Heart left ventricle (tissue), 16 donors: ENCODE measurements at regions not wholly inside any gene's neighbourhood (a gene's known extent, or its start where the extent isn't known, plus 50 kb on each side); places are given as distances from the start of the nearest gene placed in this dataset.
A peak's percentile ranks its signal among the peaks of the same experiment; 100 is the strongest.

Experiments
- ATAC-seq, 4 donors: fragments of 200-7000 bp; cut with Tn5 transposase; one replicate each; pipeline ENCODE4 v1.9.1; 2020 to 2022; ENCODE audit warnings: moderate library complexity in 4 of 4, mild to moderate bottlenecking in 3 of 4, moderate number of reproducible peaks in 1 of 4
- DNase-seq, 5 donors: peaks; one replicate each; pipeline ENCODE4 v3.0.0-alpha.2; 2020
- H3K27ac ChIP-seq, 12 donors: fragments of 200-600 bp; sonication (generic) in 4 of 12; one replicate each; pipeline versions ENCODE4 v1.5.0 to v1.8.0; 2016 to 2022; ENCODE audit warnings: mild to moderate bottlenecking in 2 of 12
- H3K27me3 ChIP-seq, 9 donors: fragments of 200-600 bp; sonication (generic) in 2 of 9; one replicate each; pipeline versions ENCODE4 v1.5.1 to v1.8.0; 2016 to 2022; ENCODE audit warnings: mild to moderate bottlenecking in 3 of 9
- H3K36me3 ChIP-seq, 9 donors: fragments of 200-600 bp; sonication (generic) in 2 of 9; one replicate each; pipeline versions ENCODE4 v1.5.0 to v1.8.0; 2018 to 2022; ENCODE audit warnings: mild to moderate bottlenecking in 2 of 9
- H3K4me1 ChIP-seq, 12 donors: fragments of 200-600 bp; sonication (generic) in 4 of 12; one replicate each; pipeline versions ENCODE4 v1.5.0 to v1.8.0; 2016 to 2022; ENCODE audit warnings: mild to moderate bottlenecking in 3 of 12
- H3K4me3 ChIP-seq, 12 donors: fragments of 200-600 bp; sonication (generic) in 4 of 12; one replicate each; pipeline versions ENCODE4 v1.5.0 to v1.8.0; 2017 to 2022; ENCODE audit warnings: mild to moderate bottlenecking in 9 of 12, moderate library complexity in 4 of 12
- H3K9me3 ChIP-seq, 12 donors: fragments of 200-600 bp; sonication (generic) in 4 of 12; one replicate each; pipeline versions ENCODE4 v1.5.0 to v1.8.0; 2016 to 2022; ENCODE audit warnings: mild to moderate bottlenecking in 1 of 12
- POLR2A ChIP-seq, 2 donors: fragments of 450-650 bp; IDR thresholded peaks; one replicate each; pipeline ENCODE4 v1.6.1; 2017; ENCODE audit warnings: antibody characterized with exemption in 2 of 2, mild to moderate bottlenecking in 2 of 2, moderate library complexity in 2 of 2
- WGBS, 4 donors: extraction: QIAGEN DNeasy Blood & Tissue Kit in 2 of 4; methylation state at CpG; one replicate each; pipeline versions ENCODE4 v1.1.5 to v1.1.7; 2013 to 2018; 5-methylcytosine and 5-hydroxymethylcytosine counted together
- intact Hi-C, 10 donors: fragments of 100-400 bp; cut with DNase I; formaldehyde crosslinking; loops; one replicate each; pipeline versions ENCODE4 v1.11.1 to v1.14.2; 2022
- TF ChIP-seq, protein P1 (sequence below), 12 donors: fragments of 200-600 bp; sonication (generic) in 4 of 12; IDR thresholded peaks; one replicate each; pipeline versions ENCODE4 v1.5.0 to v1.8.0; 2018 to 2022; ENCODE audit warnings: antibody characterized with exemption in 12 of 12, mild to moderate bottlenecking in 5 of 12
- donor health status: ischemic (EF 13 %, LVEDD 7.1; RV severe dilation, severe dysfunction).
- donor health status: healthy with polysubstance abuse.
- donor health status: DM: no; HTN: yes; CAD: no.
- donor health status: DM: no; HTN: no; CAD: no.
- donor health status: ischemic (EF 25% LVEDD 6.9; RV normal size, moderate dysfunction).
- donor health status: ischemic (EF 25% LVEDD 5.7; RV mildly dilated, moderate dysfunction).
- donor health status: healthy.
- donor health status: DM: yes; HTN: yes; CAD: no.
- donor health status: ischemic (EF 35%, LVEDD 5.7; RV mildly dilated, moderate dysfunction).
- donor health status: nonischemic (EF 11% LVEDD 7.7; RV severe dilation, severe dysfunction).
- donor health status: DM: yes; HTN: yes; CAD: no.
- donor health status: PGD.
- donor health status: ischemic (EF 29% LVEDD 5.4; RV normal size, mild dysfunction).
- donor health status: nonischemic (EF 23%, LVEDD 6.1; RV moderate dilation, normal function).

DNA sequence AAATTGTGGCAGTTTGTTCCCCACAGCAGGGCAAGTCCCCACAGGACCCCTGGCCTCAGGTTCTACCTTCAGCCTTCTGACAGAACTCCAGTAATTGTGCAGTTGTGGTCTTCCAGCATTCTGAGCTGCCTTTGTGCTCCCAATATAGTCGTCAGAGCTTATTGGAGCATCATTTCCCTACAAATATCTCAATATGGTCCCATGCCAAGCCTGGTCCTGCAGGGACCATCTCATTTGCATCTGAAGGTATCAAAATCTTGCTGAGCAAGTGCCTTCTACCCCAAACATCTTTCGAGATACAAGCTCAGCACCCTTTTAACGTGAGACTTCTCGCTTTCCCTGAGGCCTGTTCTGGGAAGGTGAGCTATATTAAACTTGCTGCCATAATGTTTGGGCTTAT lies 333.9 kb upstream of the CDH11 start:
- no peak for TF ChIP-seq POLR2A (IDR thresholded peaks at IDR 0.05)
- TF ChIP-seq, protein P1, sequence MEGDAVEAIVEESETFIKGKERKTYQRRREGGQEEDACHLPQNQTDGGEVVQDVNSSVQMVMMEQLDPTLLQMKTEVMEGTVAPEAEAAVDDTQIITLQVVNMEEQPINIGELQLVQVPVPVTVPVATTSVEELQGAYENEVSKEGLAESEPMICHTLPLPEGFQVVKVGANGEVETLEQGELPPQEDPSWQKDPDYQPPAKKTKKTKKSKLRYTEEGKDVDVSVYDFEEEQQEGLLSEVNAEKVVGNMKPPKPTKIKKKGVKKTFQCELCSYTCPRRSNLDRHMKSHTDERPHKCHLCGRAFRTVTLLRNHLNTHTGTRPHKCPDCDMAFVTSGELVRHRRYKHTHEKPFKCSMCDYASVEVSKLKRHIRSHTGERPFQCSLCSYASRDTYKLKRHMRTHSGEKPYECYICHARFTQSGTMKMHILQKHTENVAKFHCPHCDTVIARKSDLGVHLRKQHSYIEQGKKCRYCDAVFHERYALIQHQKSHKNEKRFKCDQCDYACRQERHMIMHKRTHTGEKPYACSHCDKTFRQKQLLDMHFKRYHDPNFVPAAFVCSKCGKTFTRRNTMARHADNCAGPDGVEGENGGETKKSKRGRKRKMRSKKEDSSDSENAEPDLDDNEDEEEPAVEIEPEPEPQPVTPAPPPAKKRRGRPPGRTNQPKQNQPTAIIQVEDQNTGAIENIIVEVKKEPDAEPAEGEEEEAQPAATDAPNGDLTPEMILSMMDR (IDR thresholded peaks at IDR 0.05): no peak
- DNase-seq: no peak
- H3K36me3 ChIP-seq: no peaks in the 10 kb centered on the region
- H3K4me1 ChIP-seq: no peaks in the 10 kb centered on the region
- no peak for ATAC-seq
- H3K27me3 ChIP-seq: no peaks in the 10 kb centered on the region
- no peak overlapping the region for H3K27ac ChIP-seq
- intact Hi-C loops: no loop called here
- H3K4me3 ChIP-seq: no peak overlapping the region
- no peaks in the 10 kb centered on the region for H3K9me3 ChIP-seq
- 93 to 97% (median 94%) methylated on average over 4 of the region's 4 CpGs for WGBS, 4 donors

DNA sequence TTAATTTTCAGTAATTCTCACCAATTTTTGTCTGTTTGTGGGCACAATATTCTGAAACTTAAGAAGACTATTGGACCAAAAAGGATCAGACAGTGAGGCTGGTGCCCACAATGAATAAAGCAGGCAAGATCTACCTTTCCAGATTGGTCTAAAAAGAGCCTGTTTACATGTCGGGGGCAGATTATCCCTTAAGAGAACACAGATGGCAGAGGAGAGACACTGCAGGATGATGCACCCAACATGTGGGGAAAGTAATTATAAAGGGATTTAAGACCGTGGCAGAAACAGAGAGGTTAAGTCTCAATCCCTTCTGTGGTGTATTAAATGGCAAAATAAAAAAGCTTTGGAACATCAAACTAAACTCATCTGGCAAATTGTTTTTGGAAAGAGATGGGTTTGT lies 331.8 kb upstream of the CDH11 start:
- Histone ChIP-seq H3K4me1 (no peaks in the 10 kb centered on the region), H3K27me3 (no peaks in the 10 kb centered on the region), H3K9me3 (peaks cover 0 to 15% (median 2%) of the 10 kb centered on the region in 12 donors), H3K4me3 (no peak overlapping the region), H3K27ac (no peak overlapping the region), H3K36me3 (no peaks in the 10 kb centered on the region)
- TF ChIP-seq, protein P1 (IDR thresholded peaks at IDR 0.05): no peak
- no peak for TF ChIP-seq POLR2A (IDR thresholded peaks at IDR 0.05)
- no peak for DNase-seq
- intact Hi-C loops: no loop called here
- 85 to 93% (median 88%) methylated on average over 2 of the region's 2 CpGs for WGBS, 4 donors
- ATAC-seq: no peak

DNA sequence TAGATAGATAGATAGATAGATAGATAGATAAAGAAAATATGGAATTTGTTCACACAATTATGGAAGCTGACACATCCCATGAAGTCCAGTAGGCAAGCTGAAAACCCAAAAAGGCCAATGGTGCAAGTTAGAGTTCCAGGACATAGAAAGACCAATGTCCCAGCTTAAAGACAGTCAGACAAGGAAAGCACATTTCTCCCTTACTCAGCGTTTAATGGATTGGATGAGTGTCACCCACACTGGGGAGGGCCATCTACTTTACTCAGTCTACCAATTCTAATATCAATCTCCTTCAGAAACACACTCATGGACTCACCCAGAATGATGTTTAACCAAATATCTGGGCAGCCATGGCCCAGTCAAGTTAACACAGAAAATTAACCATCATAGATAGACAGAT lies 327.7 kb upstream of the CDH11 start:
- H3K27me3 ChIP-seq: no peaks in the 10 kb centered on the region
- H3K4me1 ChIP-seq: no peaks in the 10 kb centered on the region
- intact Hi-C loops: no loop called here

DNA sequence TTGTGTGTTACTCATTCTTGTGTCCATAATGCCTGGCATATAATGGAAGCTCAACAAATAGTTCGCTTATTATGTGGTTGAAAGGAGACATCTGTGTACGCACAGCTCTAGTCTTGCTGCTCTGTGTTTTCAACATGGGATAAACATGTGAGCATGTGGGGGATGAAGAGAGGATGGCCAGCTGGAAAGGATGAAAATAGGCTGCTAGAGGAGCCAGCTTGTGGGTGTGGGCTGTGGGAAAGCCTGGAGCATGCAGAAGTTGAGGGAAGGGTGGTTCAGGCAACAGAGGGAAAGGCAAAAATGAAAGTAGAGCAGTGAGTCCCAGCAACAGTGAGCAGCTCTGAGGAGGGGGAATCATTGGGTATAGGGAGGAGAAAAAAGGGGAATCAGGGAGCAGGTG lies 324.6 kb upstream of the CDH11 start:
- intact Hi-C loops: no loop called here
- TF ChIP-seq, protein P1 (IDR thresholded peaks at IDR 0.05): no peak
- TF ChIP-seq POLR2A (IDR thresholded peaks at IDR 0.05): no peak
- Histone ChIP-seq H3K36me3 (no peaks in the 10 kb centered on the region), H3K9me3 (peaks cover 0 to 19% (median 3%) of the 10 kb centered on the region in 12 donors), H3K4me1 (no peaks in the 10 kb centered on the region), H3K27ac (no peak overlapping the region), H3K4me3 (no peak overlapping the region), H3K27me3 (no peaks in the 10 kb centered on the region)
- DNase-seq (no peak), ATAC-seq (peak in 1 of 4 donors; percentile 28)
- 78 to 89% (median 81%) methylated on average over 2 of the region's 2 CpGs for WGBS, 4 donors

More for the DNA sequence above, 327.7 kb upstream of the CDH11 start:
- Histone ChIP-seq H3K27ac (no peak overlapping the region), H3K36me3 (no peaks in the 10 kb centered on the region), H3K4me3 (no peak overlapping the region), H3K9me3 (peaks cover 0 to 19% (median 3%) of the 10 kb centered on the region in 12 donors)
- no peak for DNase-seq
- TF ChIP-seq POLR2A (IDR thresholded peaks at IDR 0.05): no peak
- TF ChIP-seq, protein P1 (IDR thresholded peaks at IDR 0.05): no peak
- no peak for ATAC-seq
- WGBS, 4 donors: 90 to 95% (median 94%) methylated on average over 1 of the region's 1 CpG
